Esophagus squamous epithelium (tissue), 4 donors: ENCODE measurements at regions not wholly inside any gene's neighbourhood (a gene's known extent, or its start where the extent isn't known, plus 50 kb on each side); places are given as distances from the start of the nearest gene placed in this dataset.

Experiments used
- CTCF ChIP-seq, 6 experiments: fragments of 450-650 bp in 4 of 6; fragments of 200-600 bp in 2 of 6; sonication (generic) in 2 of 6; IDR thresholded peaks; one replicate each; pipeline ENCODE4 v1.5.1; 2016 to 2019; ENCODE audit warnings: antibody characterized with exemption in 6 of 6, mild to moderate bottlenecking in 4 of 6, moderate library complexity in 4 of 6
- POLR2A ChIP-seq, 4 donors: fragments of 450-650 bp; IDR thresholded peaks; one replicate each; pipeline ENCODE4 v1.6.1; 2017; ENCODE audit warnings: antibody characterized with exemption in 4 of 4, mild to moderate bottlenecking in 4 of 4, moderate library complexity in 3 of 4

- TF ChIP-seq CTCF (IDR thresholded peaks at IDR 0.05): no peak
- no peak for TF ChIP-seq POLR2A (IDR thresholded peaks at IDR 0.05)
These were observed 208.6 kb upstream of the MCHR2 start for GRCh38 chr6:100202417-100203194.
